Activated B cell treated with CpG ODN at 0.5 μM for 24 hours (primary cell): ENCODE measurements at regions not wholly inside any gene's neighbourhood (a gene's known extent, or its start where the extent isn't known, plus 50 kb on each side); places are given as distances from the start of the nearest gene placed in this dataset.

ENCODE experiments used
- ATAC-seq: fragments of 200-7000 bp; cut with Tn5 transposase; one replicate; pipeline ENCODE4 v1.10.0; 2021; ENCODE audit warnings: low read depth, mild to moderate bottlenecking, moderate library complexity
- CTCF ChIA-PET: fragments of 350-600 bp; sonication (Branson Sonifier 250); formaldehyde crosslinking; loops from one replicate; lab custom pipeline; 2021; ENCODE audit warnings: antibody characterized with exemption; lab: Charles Lee
- POLR2A ChIA-PET: fragments of 350-600 bp; sonication (Branson Sonifier 250); formaldehyde crosslinking; loops from one replicate; lab custom pipeline; 2021; ENCODE audit warnings: antibody characterized with exemption; lab: Charles Lee
- DNase-seq: peaks from one replicate; pipeline ENCODE4 v3.0.0; 2022
- H3K27ac Mint-ChIP-seq: one replicate; pipeline ENCODE4 v1.8.0; 2020; ENCODE audit warnings: mixed read lengths
- H3K27me3 Mint-ChIP-seq: one replicate; pipeline ENCODE4 v1.8.0; 2021; ENCODE audit warnings: mixed read lengths
- H3K36me3 Mint-ChIP-seq: one replicate; pipeline ENCODE4 v1.8.0; 2021; ENCODE audit warnings: low read depth, mixed read lengths
- H3K4me1 Mint-ChIP-seq: one replicate; pipeline ENCODE4 v1.8.0; 2021; ENCODE audit warnings: mixed read lengths
- H3K4me3 Mint-ChIP-seq: one replicate; pipeline ENCODE4 v1.8.0; 2020; ENCODE audit warnings: mild to moderate bottlenecking, mixed read lengths
- H3K9me3 Mint-ChIP-seq: one replicate; pipeline ENCODE4 v1.8.0; 2020; ENCODE audit warnings: mixed read lengths
- CTCF ChIP-seq: fragments of 200-600 bp; IDR thresholded peaks from one replicate; pipeline ENCODE4 v1.8.0; 2022; ENCODE audit warnings: antibody characterized with exemption, mild to moderate bottlenecking
- intact Hi-C: fragments of 100-400 bp; cut with micrococcal nuclease; formaldehyde crosslinking; loops from one replicate; pipeline ENCODE4 v1.15.1; 2024

GRCh38 chr1:36625253-36625934 lies 142.7 kb upstream of the CSF3R start:
- Mint-ChIP-seq H3K9me3 (no peaks in the 10 kb centered on the region), H3K27ac (no peak overlapping the region), H3K4me1 (no peaks in the 10 kb centered on the region), H3K4me3 (no peak overlapping the region), H3K36me3 (no peaks in the 10 kb centered on the region), H3K27me3 (peaks cover 23% of the 10 kb centered on the region)
- ChIA-PET POLR2A (no interaction called here), CTCF (no interaction called here)
- ATAC-seq (no peak), DNase-seq (no peak)
- intact Hi-C loops = no loop called here
- TF ChIP-seq CTCF = no peak

GRCh38 chr1:36624466-36624865 lies 141.8 kb upstream of the CSF3R start:
- no peak for TF ChIP-seq CTCF
- H3K9me3 Mint-ChIP-seq = no peaks in the 10 kb centered on the region
- H3K4me1 Mint-ChIP-seq = no peaks in the 10 kb centered on the region
- no peaks in the 10 kb centered on the region for H3K36me3 Mint-ChIP-seq
- intact Hi-C loops = no loop called here
- peaks cover 23% of the 10 kb centered on the region for H3K27me3 Mint-ChIP-seq
- ATAC-seq (no peak), DNase-seq (no peak)
- no peak overlapping the region for H3K27ac Mint-ChIP-seq
- POLR2A ChIA-PET = interaction anchor here (0.6 kb wide), 1 partner anchor 862 kb away, joined by 3 read pairs; no protein-coding TSS in a partner anchor
- CTCF ChIA-PET = no interaction called here
- no peak overlapping the region for H3K4me3 Mint-ChIP-seq

- H3K4me1 Mint-ChIP-seq = no peaks in the 10 kb centered on the region
- intact Hi-C loops = no loop called here
- POLR2A ChIA-PET = no interaction called here
- TF ChIP-seq CTCF = no peak
- H3K27me3 Mint-ChIP-seq = peaks cover 23% of the 10 kb centered on the region
- H3K4me3 Mint-ChIP-seq = no peak overlapping the region
- H3K27ac Mint-ChIP-seq = no peak overlapping the region
- no peaks in the 10 kb centered on the region for H3K9me3 Mint-ChIP-seq
- H3K36me3 Mint-ChIP-seq = no peaks in the 10 kb centered on the region
- ATAC-seq (no peak), DNase-seq (no peak)
- CTCF ChIA-PET = no interaction called here
Measured at GRCh38 chr1:36622741-36623648, 140.3 kb upstream of the CSF3R start.

GRCh38 chr1:36621531-36621930 lies 138.8 kb upstream of the CSF3R start:
- ChIA-PET POLR2A (no interaction called here), CTCF (no interaction called here)
- no peak for TF ChIP-seq CTCF
- Mint-ChIP-seq H3K27me3 (peaks cover 19% of the 10 kb centered on the region), H3K27ac (no peak overlapping the region), H3K4me1 (no peaks in the 10 kb centered on the region), H3K36me3 (no peaks in the 10 kb centered on the region), H3K4me3 (no peak overlapping the region), H3K9me3 (no peaks in the 10 kb centered on the region)
- no peak for DNase-seq
- ATAC-seq = no peak
- intact Hi-C loops = no loop called here

GRCh38 chr1:36620142-36620541 lies 137.4 kb upstream of the CSF3R start:
- intact Hi-C loops = no loop called here
- H3K36me3 Mint-ChIP-seq = no peaks in the 10 kb centered on the region
- TF ChIP-seq CTCF = no peak
- ChIA-PET CTCF (no interaction called here), POLR2A (no interaction called here)
- DNase-seq = no peak
- H3K4me3 Mint-ChIP-seq = no peak overlapping the region
- H3K9me3 Mint-ChIP-seq = no peaks in the 10 kb centered on the region
- no peak overlapping the region for H3K27ac Mint-ChIP-seq
- no peak for ATAC-seq
- peaks cover 13% of the 10 kb centered on the region for H3K27me3 Mint-ChIP-seq
- H3K4me1 Mint-ChIP-seq = no peaks in the 10 kb centered on the region
